SU-DHL-6 (cell line): ENCODE measurements at regions not wholly inside any gene's neighbourhood (a gene's known extent, or its start where the extent isn't known, plus 50 kb on each side); places are given as distances from the start of the nearest gene placed in this dataset.

ENCODE experiments used
- H2AFZ ChIP-seq: fragments of 200-600 bp; sonication (generic); 2 replicates; pipeline ENCODE4 v1.6.1; 2014; ENCODE audit warnings: low read depth, mild to moderate bottlenecking, moderate library complexity, mixed read lengths, antibody characterized with exemption, low read length; ENCODE audit not compliant: severe bottlenecking
- H3F3A ChIP-seq: fragments of 200-600 bp; shearing (Covaris generic); 2 replicates; pipeline ENCODE4 v1.6.0; 2016; ENCODE audit warnings: antibody characterized with exemption, mild to moderate bottlenecking; ENCODE audit not compliant: insufficient read depth
- H3K27ac ChIP-seq: fragments of 200-600 bp; sonication (generic); 2 replicates; pipeline ENCODE4 v1.5.1; 2016; ENCODE audit warnings: low read depth, mild to moderate bottlenecking, low read length, moderate library complexity, mixed read lengths
- H3K27me3 ChIP-seq: fragments of 200-600 bp; sonication (generic), shearing (Covaris generic); 2 replicates; pipeline ENCODE4 v1.6.0; 2014; ENCODE audit warnings: mild to moderate bottlenecking, low read length
- H3K36me3 ChIP-seq: fragments of 200-600 bp; sonication (generic); 2 replicates; pipeline ENCODE4 v1.6.1; 2014; ENCODE audit warnings: mild to moderate bottlenecking, low read length, mixed read lengths
- H3K4me2 ChIP-seq: fragments of 300-600, 200-600 bp; shearing (Covaris generic), sonication (generic); 2 replicates; pipeline ENCODE4 v1.6.0; 2014; ENCODE audit warnings: low read length, low read depth, mild to moderate bottlenecking; ENCODE audit not compliant: poor library complexity, severe bottlenecking
- H3K4me3 ChIP-seq: fragments of 200-600 bp; sonication (generic); 2 replicates; pipeline ENCODE4 v1.5.1; 2014; ENCODE audit warnings: antibody characterized with exemption, low read length, mild to moderate bottlenecking, mixed read lengths; ENCODE audit not compliant: insufficient read depth, poor library complexity, severe bottlenecking
- H3K79me2 ChIP-seq: fragments of 200-600 bp; sonication (generic); 2 replicates; pipeline ENCODE4 v1.6.1; 2014; ENCODE audit warnings: mild to moderate bottlenecking, low read length, moderate library complexity; ENCODE audit not compliant: insufficient read depth
- H3K9ac ChIP-seq: fragments of 200-600 bp; sonication (generic); 2 replicates; pipeline ENCODE4 v1.7.0; 2014; ENCODE audit warnings: mild to moderate bottlenecking, low read length
- H3K9me2 ChIP-seq: fragments of 200-600 bp; sonication (generic); replicated peaks from 2 replicates; pipeline ENCODE4 v1.6.1; 2014; ENCODE audit warnings: low read length; ENCODE audit not compliant: insufficient read depth
- H3K9me3 ChIP-seq: fragments of 200-600 bp; sonication (generic); 2 replicates; pipeline ENCODE4 v1.6.1; 2014; ENCODE audit warnings: low read length, mixed read lengths; ENCODE audit not compliant: insufficient read depth
- H4K20me1 ChIP-seq: fragments of 200-600 bp; sonication (generic); 2 replicates; pipeline ENCODE4 v1.6.1; 2014; ENCODE audit warnings: low read depth, mild to moderate bottlenecking, antibody characterized with exemption, low read length, moderate library complexity, mixed read lengths
- CTCF ChIP-seq: fragments of 200-600 bp; sonication (generic); IDR thresholded peaks from one replicate; pipeline ENCODE4 v1.5.1; 2017; ENCODE audit warnings: antibody characterized with exemption, mild to moderate bottlenecking, low read length, moderate library complexity; ENCODE audit not compliant: insufficient read depth, poor library complexity, severe bottlenecking
- EZH2phosphoT487 ChIP-seq: fragments of 200-600 bp; sonication (generic), shearing (Covaris generic); conservative IDR thresholded peaks from 2 replicates; pipeline ENCODE4 v1.6.1; 2018; ENCODE audit warnings: mild to moderate bottlenecking, antibody characterized with exemption, low read length, moderate library complexity, mixed read lengths

- Histone ChIP-seq H3K9ac (no peak overlapping the region), H3K27me3 (no peaks in the 10 kb centered on the region), H3K36me3 (no peaks in the 10 kb centered on the region), H2AFZ (no peak overlapping the region), H3K9me2 (no peaks in the 10 kb centered on the region), H3K9me3 (no peaks in the 10 kb centered on the region), H3K4me2 (no peak overlapping the region), H3F3A (no peaks in the 10 kb centered on the region), H4K20me1 (no peaks in the 10 kb centered on the region), H3K4me3 (no peak overlapping the region), H3K79me2 (no peaks in the 10 kb centered on the region), H3K27ac (no peak overlapping the region)
- TF ChIP-seq EZH2phosphoT487 (no peak), CTCF (no peak)
Measured at GRCh38 chr7:131737746-131738465, 181.5 kb upstream of the PODXL start.

- H3K4me2 ChIP-seq = no peak overlapping the region
- H3K9me2 ChIP-seq = no peaks in the 10 kb centered on the region
- no peak overlapping the region for H3K9ac ChIP-seq
- no peak overlapping the region for H3K4me3 ChIP-seq
- no peaks in the 10 kb centered on the region for H3F3A ChIP-seq
- H3K9me3 ChIP-seq = no peaks in the 10 kb centered on the region
- TF ChIP-seq CTCF (no peak), EZH2phosphoT487 (no peak)
- H2AFZ ChIP-seq = no peak overlapping the region
- H3K27me3 ChIP-seq = no peaks in the 10 kb centered on the region
- no peaks in the 10 kb centered on the region for H4K20me1 ChIP-seq
- no peaks in the 10 kb centered on the region for H3K79me2 ChIP-seq
- H3K36me3 ChIP-seq = no peaks in the 10 kb centered on the region
- no peak overlapping the region for H3K27ac ChIP-seq
Measured at GRCh38 chr7:131735101-131735500, 178.7 kb upstream of the PODXL start.

GRCh38 chr7:131733604-131734003 lies 177.2 kb upstream of the PODXL start:
- H3K27me3 ChIP-seq = no peaks in the 10 kb centered on the region
- no peak overlapping the region for H3K27ac ChIP-seq
- no peaks in the 10 kb centered on the region for H4K20me1 ChIP-seq
- no peaks in the 10 kb centered on the region for H3K36me3 ChIP-seq
- no peaks in the 10 kb centered on the region for H3K79me2 ChIP-seq
- H3K4me2 ChIP-seq = no peak overlapping the region
- no peak overlapping the region for H2AFZ ChIP-seq
- H3K9ac ChIP-seq = no peak overlapping the region
- no peaks in the 10 kb centered on the region for H3K9me3 ChIP-seq
- H3K4me3 ChIP-seq = no peak overlapping the region
- TF ChIP-seq CTCF (no peak), EZH2phosphoT487 (no peak)
- H3K9me2 ChIP-seq = no peaks in the 10 kb centered on the region
- H3F3A ChIP-seq = no peaks in the 10 kb centered on the region
